ENCODE measurements at regions not wholly inside any gene's neighbourhood (a gene's known extent, or its start where the extent isn't known, plus 50 kb on each side); places are given as distances from the start of the nearest gene placed in this dataset.

GRCh38 chr6:16055852-16056251 is 73.0 kb upstream of the MYLIP start:
- Histone ChIP-seq H3K36me3 (ENCODE audit: control insufficient read depth, low read length) (no peaks in the 10 kb centered on the region), H3K9me3 (ENCODE audit: control insufficient read depth, insufficient read depth, low read length) (no peaks in the 10 kb centered on the region), H3K4me1 (ENCODE audit: control insufficient read depth, low read length) (peaks cover 24% of the 10 kb centered on the region), H3K4me3 (ENCODE audit: low read length) (no peak overlapping the region), H3K27ac (ENCODE audit: low read depth, low read length) (no peak overlapping the region), H3F3A (ENCODE audit: control insufficient read depth, insufficient read depth) (no peaks in the 10 kb centered on the region), H4K20me1 (ENCODE audit: control insufficient read depth, insufficient read depth, low read depth, low read length) (no peaks in the 10 kb centered on the region), H3K79me2 (ENCODE audit: control insufficient read depth, low read length) (no peaks in the 10 kb centered on the region), H3K9me2 (replicated peaks; ENCODE audit: control insufficient read depth, low read length) (no peaks in the 10 kb centered on the region), H3K4me2 (ENCODE audit: low read length) (no peak overlapping the region), H3K27me3 (ENCODE audit: control insufficient read depth, low read length) (no peaks in the 10 kb centered on the region)
- TF ChIP-seq CTCF (IDR thresholded peaks at IDR 0.05; ENCODE audit: low read depth, low read length, poor library complexity, severe bottlenecking) (no peak), EZH2phosphoT487 (IDR thresholded peaks at IDR 0.05; ENCODE audit: borderline replicate concordance, low read length) (no peak)

GRCh38 chr6:16049168-16049567 is 79.7 kb upstream of the MYLIP start:
- no peak overlapping the region for H3K4me2 ChIP-seq (ENCODE audit: low read length)
- no peaks in the 10 kb centered on the region for H3K9me2 ChIP-seq (replicated peaks; ENCODE audit: control insufficient read depth, low read length)
- H3K27ac ChIP-seq (ENCODE audit: low read depth, low read length) = no peak overlapping the region
- no peaks in the 10 kb centered on the region for H4K20me1 ChIP-seq (ENCODE audit: control insufficient read depth, insufficient read depth, low read depth, low read length)
- peaks cover 1% of the 10 kb centered on the region for H3K4me1 ChIP-seq (ENCODE audit: control insufficient read depth, low read length)
- no peaks in the 10 kb centered on the region for H3K9me3 ChIP-seq (ENCODE audit: control insufficient read depth, insufficient read depth, low read length)
- no peaks in the 10 kb centered on the region for H3K36me3 ChIP-seq (ENCODE audit: control insufficient read depth, low read length)
- no peaks in the 10 kb centered on the region for H3K27me3 ChIP-seq (ENCODE audit: control insufficient read depth, low read length)
- TF ChIP-seq CTCF (IDR thresholded peaks at IDR 0.05; ENCODE audit: low read depth, low read length, poor library complexity, severe bottlenecking) = no peak
- no peak for TF ChIP-seq EZH2phosphoT487 (IDR thresholded peaks at IDR 0.05; ENCODE audit: borderline replicate concordance, low read length)
- H3F3A ChIP-seq (ENCODE audit: control insufficient read depth, insufficient read depth) = no peaks in the 10 kb centered on the region
- no peak overlapping the region for H3K4me3 ChIP-seq (ENCODE audit: low read length)
- H3K79me2 ChIP-seq (ENCODE audit: control insufficient read depth, low read length) = no peaks in the 10 kb centered on the region

GRCh38 chr6:16048221-16048620 is 80.7 kb upstream of the MYLIP start:
- Histone ChIP-seq H3K4me2 (ENCODE audit: low read length) (no peak overlapping the region), H3K27ac (ENCODE audit: low read depth, low read length) (no peak overlapping the region), H3K4me3 (ENCODE audit: low read length) (no peak overlapping the region), H3F3A (ENCODE audit: control insufficient read depth, insufficient read depth) (no peaks in the 10 kb centered on the region), H3K27me3 (ENCODE audit: control insufficient read depth, low read length) (no peaks in the 10 kb centered on the region), H4K20me1 (ENCODE audit: control insufficient read depth, insufficient read depth, low read depth, low read length) (no peaks in the 10 kb centered on the region), H3K9me3 (ENCODE audit: control insufficient read depth, insufficient read depth, low read length) (no peaks in the 10 kb centered on the region), H3K36me3 (ENCODE audit: control insufficient read depth, low read length) (no peaks in the 10 kb centered on the region), H3K79me2 (ENCODE audit: control insufficient read depth, low read length) (no peaks in the 10 kb centered on the region), H3K4me1 (ENCODE audit: control insufficient read depth, low read length) (peaks cover 10% of the 10 kb centered on the region), H3K9me2 (replicated peaks; ENCODE audit: control insufficient read depth, low read length) (no peaks in the 10 kb centered on the region)
- TF ChIP-seq EZH2phosphoT487 (IDR thresholded peaks at IDR 0.05; ENCODE audit: borderline replicate concordance, low read length) = no peak
- TF ChIP-seq CTCF (IDR thresholded peaks at IDR 0.05; ENCODE audit: low read depth, low read length, poor library complexity, severe bottlenecking) = no peak

Data from DOHH2 (cell line).